Type B pancreatic cell (in vitro differentiated cells): ENCODE measurements at regions not wholly inside any gene's neighbourhood (a gene's known extent, or its start where the extent isn't known, plus 50 kb on each side); places are given as distances from the start of the nearest gene placed in this dataset.

Experiments
- DNase-seq: peaks from one replicate; pipeline ENCODE4 v3.0.0; 2021; ENCODE audit warnings: mixed read lengths; ENCODE audit not compliant: unreplicated experiment; ENCODE audit errors: extremely low spot score
- H3K27ac Mint-ChIP-seq: 2 replicates; pipeline ENCODE4 v1.8.0; 2021; ENCODE audit warnings: mild to moderate bottlenecking, mixed read lengths
- H3K27me3 Mint-ChIP-seq: 2 replicates; pipeline ENCODE4 v1.8.0; 2021; ENCODE audit warnings: mixed read lengths
- H3K36me3 Mint-ChIP-seq: 2 replicates; pipeline ENCODE4 v1.8.0; 2021; ENCODE audit warnings: mixed read lengths
- H3K4me1 Mint-ChIP-seq: one replicate; pipeline ENCODE4 v1.8.0; 2021; ENCODE audit warnings: mixed read lengths; ENCODE audit not compliant: unreplicated experiment
- H3K4me3 Mint-ChIP-seq: 2 replicates; pipeline ENCODE4 v1.8.0; 2021; ENCODE audit warnings: mild to moderate bottlenecking, mixed read lengths
- H3K9me3 Mint-ChIP-seq: 2 replicates; pipeline ENCODE4 v1.8.0; 2021; ENCODE audit warnings: mixed read lengths
- CTCF ChIP-seq: fragments of 200-600 bp; sonication (generic); conservative IDR thresholded peaks from 2 replicates; pipeline ENCODE4 v1.5.0; 2021; ENCODE audit warnings: antibody characterized with exemption, mild to moderate bottlenecking

GRCh38 chrX:6456196-6456595 is 78.7 kb downstream of the VCX3A start:
- DNase-seq = no peak
- Mint-ChIP-seq H3K9me3 (peaks cover 10% of the 10 kb centered on the region), H3K4me1 (peaks cover 5% of the 10 kb centered on the region), H3K36me3 (no peaks in the 10 kb centered on the region), H3K27ac (no peak overlapping the region), H3K4me3 (no peak overlapping the region), H3K27me3 (peaks cover 6% of the 10 kb centered on the region)
- no peak for TF ChIP-seq CTCF

- peaks cover 4% of the 10 kb centered on the region for H3K9me3 Mint-ChIP-seq
Measured at GRCh38 chrX:6449946-6450345, 85.0 kb downstream of the VCX3A start.

GRCh38 chrX:6448003-6448402 is 86.9 kb downstream of the VCX3A start:
- no peak overlapping the region for H3K4me3 Mint-ChIP-seq
- H3K4me1 Mint-ChIP-seq = peaks cover 11% of the 10 kb centered on the region
- TF ChIP-seq CTCF = no peak
- no peak for DNase-seq
- H3K27me3 Mint-ChIP-seq = peaks cover 15% of the 10 kb centered on the region
- H3K36me3 Mint-ChIP-seq = no peaks in the 10 kb centered on the region
- H3K27ac Mint-ChIP-seq = no peak overlapping the region
- peaks cover 4% of the 10 kb centered on the region for H3K9me3 Mint-ChIP-seq

More at GRCh38 chrX:6449946-6450345, 85.0 kb downstream of the VCX3A start:
- Mint-ChIP-seq H3K27me3 (peaks cover 14% of the 10 kb centered on the region), H3K4me3 (no peak overlapping the region), H3K4me1 (peaks cover 7% of the 10 kb centered on the region), H3K27ac (no peak overlapping the region), H3K36me3 (no peaks in the 10 kb centered on the region)
- no peak for TF ChIP-seq CTCF
- no peak for DNase-seq

- H3K4me1 Mint-ChIP-seq = peaks cover 11% of the 10 kb centered on the region
- H3K27ac Mint-ChIP-seq = no peak overlapping the region
- no peak for DNase-seq
- peaks cover 4% of the 10 kb centered on the region for H3K9me3 Mint-ChIP-seq
- no peak overlapping the region for H3K4me3 Mint-ChIP-seq
- no peak for TF ChIP-seq CTCF
- H3K36me3 Mint-ChIP-seq = no peaks in the 10 kb centered on the region
- peaks cover 15% of the 10 kb centered on the region for H3K27me3 Mint-ChIP-seq
Measured at GRCh38 chrX:6446582-6446981, 88.3 kb downstream of the VCX3A start.

GRCh38 chrX:6440648-6441047 is 94.3 kb downstream of the VCX3A start:
- H3K27ac Mint-ChIP-seq = no peak overlapping the region
- peaks cover 4% of the 10 kb centered on the region for H3K4me1 Mint-ChIP-seq
- H3K36me3 Mint-ChIP-seq = no peaks in the 10 kb centered on the region
- no peak for TF ChIP-seq CTCF
- no peak for DNase-seq
- no peak overlapping the region for H3K4me3 Mint-ChIP-seq
- no peaks in the 10 kb centered on the region for H3K9me3 Mint-ChIP-seq
- H3K27me3 Mint-ChIP-seq = peaks cover 21% of the 10 kb centered on the region

GRCh38 chrX:6432226-6432625 is 102.7 kb downstream of the VCX3A start:
- no peak overlapping the region for H3K27ac Mint-ChIP-seq
- H3K9me3 Mint-ChIP-seq = no peaks in the 10 kb centered on the region
- no peak overlapping the region for H3K4me3 Mint-ChIP-seq
- DNase-seq = no peak
- H3K4me1 Mint-ChIP-seq = no peaks in the 10 kb centered on the region
- H3K36me3 Mint-ChIP-seq = no peaks in the 10 kb centered on the region
- no peak for TF ChIP-seq CTCF
- peaks cover 7% of the 10 kb centered on the region for H3K27me3 Mint-ChIP-seq
